ENCODE measurements at regions not wholly inside any gene's neighbourhood (a gene's known extent, or its start where the extent isn't known, plus 50 kb on each side); places are given as distances from the start of the nearest gene placed in this dataset.
A peak's percentile ranks its signal among the peaks of the same experiment; 100 is the strongest.

DNA sequence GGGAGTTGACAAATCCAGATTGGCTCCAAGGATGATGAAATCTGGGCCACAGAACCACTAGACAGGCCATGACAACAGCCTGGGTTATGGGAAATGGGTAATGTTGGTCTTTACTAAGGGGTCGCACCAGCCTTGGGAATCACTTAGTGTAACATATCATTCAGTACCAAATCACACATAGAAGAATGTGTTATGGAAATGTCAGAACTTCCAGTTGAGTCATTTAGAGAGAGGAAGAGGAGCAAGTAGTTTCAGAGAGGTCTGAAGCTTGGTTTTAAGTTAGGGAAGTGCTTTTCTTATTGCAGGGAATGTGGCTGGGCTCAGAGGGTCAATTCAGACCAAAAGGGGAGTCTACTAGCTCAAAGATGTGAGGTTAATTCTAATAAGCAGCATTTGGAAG lies 241.6 kb upstream of the ZPLD1 start:
- peaks cover 0 to 2% of the 10 kb centered on the region in 2 donors for H3K27me3 Mint-ChIP-seq
- ChIA-PET POLR2A (no interaction called here), CTCF (no interaction called here)
- H3K4me3 ChIP-seq (ENCODE audit: low read length), result no peak overlapping the region
- no peaks in the 10 kb centered on the region for H3K36me3 Mint-ChIP-seq
- H3K9me3 ChIP-seq (ENCODE audit: low read length), result no peaks in the 10 kb centered on the region
- no peaks in the 10 kb centered on the region for H3K4me1 Mint-ChIP-seq
- no peaks in the 10 kb centered on the region for H3K4me1 ChIP-seq (ENCODE audit: insufficient read depth, low read length)
- no peaks in the 10 kb centered on the region for H3K9me3 Mint-ChIP-seq
- H3K27ac Mint-ChIP-seq, result no peak overlapping the region
- H3K27me3 ChIP-seq (ENCODE audit: insufficient read depth, low read length, poor library complexity, severe bottlenecking), result no peaks in the 10 kb centered on the region
- no peak overlapping the region for H3K4me3 Mint-ChIP-seq
- H3K27ac ChIP-seq (ENCODE audit: low read depth, low read length), result no peak overlapping the region
- no peaks in the 10 kb centered on the region for H3K36me3 ChIP-seq (ENCODE audit: insufficient read depth, low read length)
- no peak for DNase-seq

DNA sequence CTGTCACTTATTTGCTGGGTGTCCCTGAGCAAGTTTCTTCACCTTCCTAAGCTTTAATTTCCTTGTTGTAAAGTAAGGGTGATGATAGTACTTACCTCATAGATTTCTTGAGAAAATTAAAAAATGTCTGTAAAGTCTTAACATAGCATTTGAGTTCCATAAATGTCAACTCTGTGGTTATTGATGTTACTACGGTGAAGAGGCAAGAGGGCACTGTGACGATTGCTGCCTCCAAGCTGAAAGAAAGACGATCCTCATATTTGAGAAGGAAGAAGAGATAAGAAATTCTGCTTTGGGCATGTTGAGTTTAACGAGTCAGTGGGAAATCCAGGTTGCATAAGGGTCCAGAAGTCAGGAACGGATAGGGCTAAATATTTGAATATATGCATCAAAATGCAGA lies 240.8 kb upstream of the ZPLD1 start:
- ChIA-PET POLR2A (no interaction called here), CTCF (no interaction called here)
- Mint-ChIP-seq H3K27me3 (peaks cover 0 to 2% of the 10 kb centered on the region in 2 donors), H3K36me3 (no peaks in the 10 kb centered on the region), H3K27ac (peak overlapping the region in 1 of 8 donors; percentile 80), H3K4me3 (no peak overlapping the region), H3K4me1 (no peaks in the 10 kb centered on the region), H3K9me3 (no peaks in the 10 kb centered on the region)
- no peak overlapping the region for H3K27ac ChIP-seq (ENCODE audit: low read depth, low read length)
- no peaks in the 10 kb centered on the region for H3K27me3 ChIP-seq (ENCODE audit: insufficient read depth, low read length, poor library complexity, severe bottlenecking)
- no peak for DNase-seq
- no peaks in the 10 kb centered on the region for H3K9me3 ChIP-seq (ENCODE audit: low read length)
- no peak overlapping the region for H3K4me3 ChIP-seq (ENCODE audit: low read length)
- H3K36me3 ChIP-seq (ENCODE audit: insufficient read depth, low read length), result no peaks in the 10 kb centered on the region
- H3K4me1 ChIP-seq (ENCODE audit: insufficient read depth, low read length), result no peaks in the 10 kb centered on the region

DNA sequence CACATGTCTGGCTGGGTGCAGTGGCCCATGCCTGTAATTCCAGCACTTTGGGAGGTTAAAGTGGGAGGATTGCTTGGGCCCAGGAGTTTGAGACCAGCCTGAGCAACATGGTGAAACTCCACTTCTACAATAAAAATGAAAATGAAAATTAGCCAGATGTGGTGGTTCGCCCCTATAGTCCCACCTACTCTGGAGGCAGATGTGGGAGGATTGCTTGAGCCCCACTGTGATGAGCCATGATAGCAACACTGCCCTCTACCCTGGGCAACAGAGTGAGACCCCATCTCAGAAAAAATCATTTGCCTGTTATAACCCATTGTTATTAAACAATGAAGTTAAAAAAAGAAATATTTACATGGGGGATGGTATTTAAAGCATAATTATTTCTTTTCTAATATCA lies 240.1 kb upstream of the ZPLD1 start:
- no peaks in the 10 kb centered on the region for H3K36me3 Mint-ChIP-seq
- H3K4me3 Mint-ChIP-seq, result no peak overlapping the region
- no peak overlapping the region for H3K4me3 ChIP-seq (ENCODE audit: low read length)
- no peak overlapping the region for H3K27ac ChIP-seq (ENCODE audit: low read depth, low read length)
- H3K9me3 ChIP-seq (ENCODE audit: low read length), result no peaks in the 10 kb centered on the region
- H3K4me1 ChIP-seq (ENCODE audit: insufficient read depth, low read length), result no peaks in the 10 kb centered on the region
- no peaks in the 10 kb centered on the region for H3K4me1 Mint-ChIP-seq
- no peaks in the 10 kb centered on the region for H3K9me3 Mint-ChIP-seq
- CTCF ChIA-PET, result no interaction called here
- POLR2A ChIA-PET, result no interaction called here
- no peaks in the 10 kb centered on the region for H3K27me3 ChIP-seq (ENCODE audit: insufficient read depth, low read length, poor library complexity, severe bottlenecking)
- peaks cover 0 to 2% of the 10 kb centered on the region in 2 donors for H3K27me3 Mint-ChIP-seq
- no peak for DNase-seq
- no peak overlapping the region for H3K27ac Mint-ChIP-seq
- H3K36me3 ChIP-seq (ENCODE audit: insufficient read depth, low read length), result no peaks in the 10 kb centered on the region

DNA sequence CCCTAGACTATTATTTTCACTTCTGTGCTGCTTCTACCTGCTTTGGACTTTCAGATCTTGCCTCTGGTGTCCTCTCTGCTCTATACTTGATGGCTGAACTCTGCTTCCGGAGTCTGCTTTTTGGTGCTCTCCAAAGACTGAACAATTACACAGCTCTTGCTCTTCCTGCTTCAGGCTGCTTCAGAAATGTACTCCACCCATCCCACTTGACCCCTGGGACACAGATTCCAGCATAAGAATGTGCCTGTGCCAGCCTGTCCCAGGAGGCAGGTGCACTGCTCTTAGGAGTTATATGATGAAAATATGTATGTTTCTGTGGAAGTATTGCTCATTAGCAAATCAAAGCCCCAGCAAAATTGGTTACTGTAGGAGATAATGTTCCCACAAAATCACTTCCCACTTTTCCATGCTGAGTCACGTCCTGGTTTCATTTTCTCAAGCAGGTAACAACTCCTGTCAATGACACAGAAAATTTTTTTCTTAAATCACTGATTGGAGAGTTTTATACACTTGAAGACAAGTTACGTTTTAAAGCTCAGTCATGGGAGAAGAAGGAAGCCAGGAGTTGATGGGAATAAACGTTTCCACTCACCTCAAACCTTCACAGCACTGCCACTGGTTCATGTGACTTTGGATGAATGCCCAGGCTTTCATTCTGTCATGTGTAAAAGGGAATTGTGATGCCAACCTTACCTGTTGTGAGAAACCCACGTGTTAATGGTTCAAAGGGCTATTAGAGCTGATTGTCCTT lies 239.4 kb upstream of the ZPLD1 start:
- Histone ChIP-seq H3K9me3 (ENCODE audit: low read length) (no peaks in the 10 kb centered on the region), H3K27ac (ENCODE audit: low read depth, low read length) (no peak overlapping the region), H3K4me1 (ENCODE audit: insufficient read depth, low read length) (no peaks in the 10 kb centered on the region), H3K4me3 (ENCODE audit: low read length) (no peak overlapping the region), H3K27me3 (ENCODE audit: insufficient read depth, low read length, poor library complexity, severe bottlenecking) (no peaks in the 10 kb centered on the region), H3K36me3 (ENCODE audit: insufficient read depth, low read length) (no peaks in the 10 kb centered on the region)
- Mint-ChIP-seq H3K9me3 (no peaks in the 10 kb centered on the region), H3K4me3 (no peak overlapping the region), H3K36me3 (no peaks in the 10 kb centered on the region), H3K4me1 (no peaks in the 10 kb centered on the region), H3K27me3 (peaks cover 0 to under 1% of the 10 kb centered on the region in 2 donors), H3K27ac (no peak overlapping the region)
- CTCF ChIA-PET, result no interaction called here
- POLR2A ChIA-PET, result no interaction called here
- DNase-seq, result no peak

DNA sequence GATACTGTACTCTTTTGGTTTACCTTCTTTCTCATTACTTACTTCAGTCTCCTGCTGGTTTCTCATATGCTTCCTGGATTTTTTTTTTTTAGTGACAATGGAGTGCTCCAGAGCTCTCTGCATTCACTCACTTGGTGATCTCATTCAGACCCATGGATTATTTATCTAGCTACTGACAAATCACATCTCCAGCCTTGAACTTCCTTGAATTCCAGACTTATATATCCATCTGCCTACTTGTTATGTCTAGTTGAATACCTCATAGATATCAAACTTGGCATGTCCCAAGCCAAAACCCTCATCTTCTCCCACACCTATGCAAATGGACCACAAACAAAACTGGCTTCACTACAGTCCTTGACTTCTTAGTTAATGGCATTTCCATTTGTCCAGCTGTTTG lies 234.7 kb upstream of the ZPLD1 start:
- CTCF ChIA-PET, result no interaction called here
- Histone ChIP-seq H3K4me1 (ENCODE audit: insufficient read depth, low read length) (no peaks in the 10 kb centered on the region), H3K27ac (ENCODE audit: low read depth, low read length) (no peak overlapping the region), H3K9me3 (ENCODE audit: low read length) (no peaks in the 10 kb centered on the region), H3K36me3 (ENCODE audit: insufficient read depth, low read length) (no peaks in the 10 kb centered on the region), H3K27me3 (ENCODE audit: insufficient read depth, low read length, poor library complexity, severe bottlenecking) (no peaks in the 10 kb centered on the region), H3K4me3 (ENCODE audit: low read length) (no peak overlapping the region)
- Mint-ChIP-seq H3K27me3 (peaks cover 0 to 2% of the 10 kb centered on the region in 2 donors), H3K9me3 (no peaks in the 10 kb centered on the region), H3K27ac (no peak overlapping the region), H3K36me3 (peaks cover 0 to 5% (median 0%) of the 10 kb centered on the region in 3 donors), H3K4me3 (no peak overlapping the region), H3K4me1 (no peaks in the 10 kb centered on the region)
- DNase-seq, result no peak
- POLR2A ChIA-PET, result no interaction called here

DNA sequence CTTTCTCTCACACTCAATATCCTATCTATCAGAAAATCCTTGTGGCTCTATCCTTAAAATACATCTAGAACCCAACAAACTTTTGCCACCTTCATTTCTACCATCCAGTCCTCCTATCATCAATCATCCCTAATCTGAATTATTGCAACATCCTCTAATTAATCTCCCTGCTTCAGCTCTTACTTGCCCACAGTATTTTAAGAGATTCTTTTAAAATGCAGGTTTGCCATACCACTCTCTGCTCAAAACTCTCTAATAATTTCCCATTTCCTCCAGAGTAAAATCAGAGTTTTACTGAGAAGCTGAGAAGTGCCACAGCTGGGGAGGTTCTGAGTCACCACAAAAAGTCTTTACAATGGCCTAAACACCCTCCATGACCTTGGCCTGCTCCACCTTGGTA lies 234.3 kb upstream of the ZPLD1 start:
- Histone ChIP-seq H3K36me3 (ENCODE audit: insufficient read depth, low read length) (no peaks in the 10 kb centered on the region), H3K9me3 (ENCODE audit: low read length) (no peaks in the 10 kb centered on the region), H3K27me3 (ENCODE audit: insufficient read depth, low read length, poor library complexity, severe bottlenecking) (no peaks in the 10 kb centered on the region), H3K27ac (ENCODE audit: low read depth, low read length) (no peak overlapping the region), H3K4me1 (ENCODE audit: insufficient read depth, low read length) (no peaks in the 10 kb centered on the region), H3K4me3 (ENCODE audit: low read length) (no peak overlapping the region)
- Mint-ChIP-seq H3K27ac (no peak overlapping the region), H3K27me3 (peaks cover 0 to 2% of the 10 kb centered on the region in 2 donors), H3K4me3 (no peak overlapping the region), H3K4me1 (no peaks in the 10 kb centered on the region), H3K36me3 (peaks cover 0 to 6% (median 0%) of the 10 kb centered on the region in 3 donors), H3K9me3 (no peaks in the 10 kb centered on the region)
- ChIA-PET CTCF (no interaction called here), POLR2A (no interaction called here)
- DNase-seq, result no peak

DNA sequence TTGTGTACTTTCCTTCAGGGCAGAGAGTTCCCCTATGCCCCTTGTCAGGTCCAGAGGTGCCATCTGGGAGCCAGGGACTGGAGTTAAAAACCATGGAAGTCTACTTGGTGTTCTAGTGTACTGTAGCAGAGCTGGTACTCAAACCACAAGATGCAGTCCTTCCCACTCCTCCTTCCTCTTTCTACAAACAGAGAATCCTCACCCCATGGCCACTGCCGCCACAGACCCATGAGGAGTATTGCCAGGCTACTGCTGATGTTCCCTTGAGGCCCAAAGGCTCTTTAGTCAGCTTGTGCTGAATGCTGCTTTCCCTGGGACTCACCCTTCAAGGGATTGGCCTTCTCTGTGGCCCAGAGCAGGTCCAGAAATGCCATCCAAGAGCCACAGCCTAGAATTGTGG lies 229.2 kb upstream of the ZPLD1 start:
- peaks cover 0 to 9% (median 4%) of the 10 kb centered on the region in 5 donors for H3K9me3 Mint-ChIP-seq
- ChIA-PET CTCF (no interaction called here), POLR2A (no interaction called here)
- Histone ChIP-seq H3K4me1 (ENCODE audit: insufficient read depth, low read length) (no peaks in the 10 kb centered on the region), H3K9me3 (ENCODE audit: low read length) (no peaks in the 10 kb centered on the region), H3K36me3 (ENCODE audit: insufficient read depth, low read length) (no peaks in the 10 kb centered on the region), H3K27me3 (ENCODE audit: insufficient read depth, low read length, poor library complexity, severe bottlenecking) (no peaks in the 10 kb centered on the region), H3K27ac (ENCODE audit: low read depth, low read length) (no peak overlapping the region), H3K4me3 (ENCODE audit: low read length) (no peak overlapping the region)
- H3K4me1 Mint-ChIP-seq, result no peaks in the 10 kb centered on the region
- no peak overlapping the region for H3K27ac Mint-ChIP-seq
- no peak overlapping the region for H3K4me3 Mint-ChIP-seq
- peaks cover 4 to 22% of the 10 kb centered on the region in 2 donors for H3K27me3 Mint-ChIP-seq
- H3K36me3 Mint-ChIP-seq, result peaks cover 0 to 12% (median 0%) of the 10 kb centered on the region in 3 donors
- no peak for DNase-seq

DNA sequence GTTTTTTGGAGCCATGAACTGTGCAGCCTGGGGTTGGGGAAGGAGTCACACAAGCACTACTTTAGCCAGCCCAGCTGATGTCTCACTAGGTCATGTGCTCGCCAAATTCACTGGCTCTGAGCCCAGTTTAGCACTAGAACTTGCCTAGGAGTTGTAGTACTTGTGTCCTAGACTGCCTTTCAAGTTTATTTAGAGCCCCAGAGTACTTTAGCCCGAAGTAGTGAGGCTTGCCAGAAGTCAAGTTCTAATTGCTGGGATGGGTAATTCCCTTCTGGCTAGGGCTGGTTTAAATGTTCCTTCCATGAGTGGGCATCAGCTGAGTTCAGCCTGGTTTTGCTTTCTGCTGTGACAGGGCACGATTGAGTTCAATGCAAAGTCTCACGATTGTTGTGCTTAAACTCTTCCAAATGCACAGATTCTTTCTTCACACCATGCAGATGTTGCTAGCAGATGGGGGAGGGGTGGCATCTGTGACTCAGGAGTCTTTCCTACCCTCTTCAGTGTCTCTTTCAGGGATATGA lies 228.2 kb upstream of the ZPLD1 start:
- no peak overlapping the region for H3K27ac ChIP-seq (ENCODE audit: low read depth, low read length)
- CTCF ChIA-PET, result no interaction called here
- DNase-seq, result no peak

More for the DNA sequence above, 228.2 kb upstream of the ZPLD1 start:
- no peaks in the 10 kb centered on the region for H3K9me3 ChIP-seq (ENCODE audit: low read length)
- Mint-ChIP-seq H3K9me3 (peaks cover 0 to 9% (median 4%) of the 10 kb centered on the region in 5 donors), H3K27ac (no peak overlapping the region), H3K27me3 (peaks cover 7 to 29% of the 10 kb centered on the region in 2 donors), H3K4me1 (no peaks in the 10 kb centered on the region), H3K36me3 (peaks cover 0 to 12% (median 0%) of the 10 kb centered on the region in 3 donors), H3K4me3 (no peak overlapping the region)
- POLR2A ChIA-PET, result no interaction called here
- no peaks in the 10 kb centered on the region for H3K27me3 ChIP-seq (ENCODE audit: insufficient read depth, low read length, poor library complexity, severe bottlenecking)
- H3K36me3 ChIP-seq (ENCODE audit: insufficient read depth, low read length), result no peaks in the 10 kb centered on the region
- H3K4me1 ChIP-seq (ENCODE audit: insufficient read depth, low read length), result no peaks in the 10 kb centered on the region
- no peak overlapping the region for H3K4me3 ChIP-seq (ENCODE audit: low read length)

All from CD8-positive, alpha-beta memory T cell (primary cell).